Activated T-cell treated with anti-CD3 and anti-CD28 coated beads, Interleukin-2, amount 50 U/mL, for 4 hours (primary cell): ENCODE measurements at regions not wholly inside any gene's neighbourhood (a gene's known extent, or its start where the extent isn't known, plus 50 kb on each side); places are given as distances from the start of the nearest gene placed in this dataset.
A peak's percentile ranks its signal among the peaks of the same experiment; 100 is the strongest.
"Not testable (repeated sequence)": the region's sequence is repeated elsewhere in the genome, so short reads cannot be mapped to it uniquely, and the experiment has no call there.

Experiments
- ATAC-seq, 2 donors: fragments of 200-7000 bp; cut with Tn5 transposase; one replicate each; pipeline ENCODE4 v1.10.0; 2021
- DNase-seq: peaks from one replicate; pipeline ENCODE4 v3.0.0-alpha.2; 2020
- H3K27me3 Mint-ChIP-seq: one replicate; pipeline ENCODE4 v1.8.0; 2021; ENCODE audit warnings: low read depth, mixed read lengths
- H3K36me3 Mint-ChIP-seq: one replicate; pipeline ENCODE4 v1.8.0; 2022; ENCODE audit warnings: mixed read lengths; ENCODE audit not compliant: insufficient read depth
- H3K4me1 Mint-ChIP-seq: one replicate; pipeline ENCODE4 v1.8.0; 2021; ENCODE audit warnings: low read depth, mixed read lengths
- H3K4me3 Mint-ChIP-seq: one replicate; pipeline ENCODE4 v1.8.0; 2021; ENCODE audit warnings: mild to moderate bottlenecking, moderate library complexity, mixed read lengths
- H3K9me3 Mint-ChIP-seq: one replicate; pipeline ENCODE4 v1.8.0; 2021; ENCODE audit warnings: mixed read lengths

GRCh38 chr7:65558584-65558983 lies 184.9 kb downstream of the ZNF92 start:
- not testable (repeated sequence) for H3K27me3 Mint-ChIP-seq, H3K36me3 Mint-ChIP-seq, H3K4me1 Mint-ChIP-seq, H3K4me3 Mint-ChIP-seq, ATAC-seq, H3K9me3 Mint-ChIP-seq
- DNase-seq: peak; percentile 4

GRCh38 chr7:65561786-65562372 lies 188.2 kb downstream of the ZNF92 start:
- not testable (repeated sequence) for H3K27me3 Mint-ChIP-seq, DNase-seq, H3K4me3 Mint-ChIP-seq, H3K4me1 Mint-ChIP-seq, H3K36me3 Mint-ChIP-seq, ATAC-seq, H3K9me3 Mint-ChIP-seq

DNA sequence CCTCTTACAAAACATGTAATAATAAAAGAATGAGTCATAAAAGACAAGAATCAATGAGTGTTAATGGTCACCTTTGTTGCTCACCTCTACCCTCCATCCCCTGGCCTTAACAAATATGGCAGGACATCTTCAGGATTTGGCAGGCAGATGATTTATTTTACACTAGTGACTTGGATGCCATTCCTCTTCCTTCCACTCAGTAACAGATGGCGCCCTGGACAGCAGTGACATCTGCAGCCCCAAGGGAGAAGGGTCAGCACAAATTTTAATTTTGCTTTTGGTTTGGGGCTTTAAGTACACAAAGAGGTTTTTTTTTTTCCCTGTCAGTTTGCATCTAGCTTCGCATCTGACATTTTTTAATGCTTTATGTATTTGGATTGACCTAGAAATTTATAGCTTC lies 188.9 kb downstream of the ZNF92 start:
- H3K4me3 Mint-ChIP-seq, ATAC-seq, H3K36me3 Mint-ChIP-seq, H3K4me1 Mint-ChIP-seq, H3K9me3 Mint-ChIP-seq, DNase-seq, H3K27me3 Mint-ChIP-seq: not testable (repeated sequence)

- not testable (repeated sequence) for DNase-seq, H3K27me3 Mint-ChIP-seq, H3K4me3 Mint-ChIP-seq, ATAC-seq, H3K4me1 Mint-ChIP-seq, H3K36me3 Mint-ChIP-seq, H3K9me3 Mint-ChIP-seq
Observed at GRCh38 chr7:65563333-65563732, 189.7 kb downstream of the ZNF92 start.

- H3K4me3 Mint-ChIP-seq, H3K9me3 Mint-ChIP-seq, H3K27me3 Mint-ChIP-seq, ATAC-seq, H3K36me3 Mint-ChIP-seq, DNase-seq, H3K4me1 Mint-ChIP-seq: not testable (repeated sequence)
Observed at GRCh38 chr7:65568226-65568625, 194.6 kb downstream of the ZNF92 start.

GRCh38 chr7:65570990-65571389 lies 197.3 kb downstream of the ZNF92 start:
- not testable (repeated sequence) for H3K27me3 Mint-ChIP-seq, H3K36me3 Mint-ChIP-seq, H3K4me3 Mint-ChIP-seq, DNase-seq, H3K4me1 Mint-ChIP-seq, ATAC-seq, H3K9me3 Mint-ChIP-seq

DNA sequence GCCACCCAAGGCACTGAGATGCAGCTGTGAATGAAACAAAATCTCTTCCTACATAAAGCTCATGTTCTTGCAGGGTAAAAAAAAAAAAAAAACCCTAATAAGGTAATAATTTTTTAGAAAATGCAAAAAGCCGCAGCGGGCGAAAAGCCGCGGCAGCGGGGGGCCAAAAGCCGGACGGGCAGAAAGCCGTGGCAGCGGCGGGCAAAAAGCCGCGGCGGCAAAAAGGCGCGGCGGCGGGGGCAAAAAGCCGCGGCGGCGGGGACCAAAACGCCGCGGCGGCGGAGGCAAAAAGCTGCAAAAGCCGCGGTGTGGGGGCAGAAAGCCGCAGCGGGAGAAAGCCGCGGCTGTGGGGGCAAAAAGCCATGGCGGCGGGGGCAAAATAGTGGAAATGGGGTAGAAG lies 198.9 kb downstream of the ZNF92 start:
- not testable (repeated sequence) for H3K27me3 Mint-ChIP-seq, H3K36me3 Mint-ChIP-seq, H3K9me3 Mint-ChIP-seq, ATAC-seq, H3K4me1 Mint-ChIP-seq, H3K4me3 Mint-ChIP-seq, DNase-seq

GRCh38 chr7:65576370-65576769 lies 202.7 kb downstream of the ZNF92 start:
- not testable (repeated sequence) for ATAC-seq, H3K4me1 Mint-ChIP-seq, H3K9me3 Mint-ChIP-seq, DNase-seq, H3K27me3 Mint-ChIP-seq, H3K4me3 Mint-ChIP-seq, H3K36me3 Mint-ChIP-seq

DNA sequence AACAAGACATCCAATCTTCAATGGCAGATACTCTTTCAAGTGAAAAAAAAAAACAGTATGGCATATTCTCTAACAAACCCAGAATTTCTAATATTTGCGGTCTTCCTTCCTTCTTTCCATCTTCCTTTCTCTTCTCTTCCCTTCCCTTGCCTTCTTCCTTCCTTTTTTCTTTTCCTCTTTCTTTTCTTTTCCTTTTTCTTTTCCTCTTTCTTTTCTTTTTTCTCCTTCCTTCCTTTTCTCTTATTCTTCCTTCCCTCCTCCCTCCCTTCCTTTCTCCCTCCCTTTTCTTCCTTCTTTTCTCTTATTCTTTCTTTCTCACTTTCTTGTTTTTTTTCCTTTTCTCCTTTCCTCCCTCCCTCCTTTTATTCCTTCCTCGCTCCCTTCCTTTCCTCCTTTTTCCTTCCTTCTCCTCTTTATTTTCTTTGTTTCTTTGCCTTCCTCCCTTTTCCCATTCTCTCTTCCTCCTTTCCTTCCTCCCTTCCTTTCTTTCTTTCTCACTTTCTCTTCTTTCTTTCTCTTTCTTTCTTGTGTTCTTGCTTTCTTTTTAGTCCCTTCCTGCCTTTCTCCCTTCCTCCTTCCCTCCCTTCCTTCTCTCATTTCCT lies 209.0 kb downstream of the ZNF92 start:
- H3K27me3 Mint-ChIP-seq, H3K9me3 Mint-ChIP-seq, H3K4me1 Mint-ChIP-seq, H3K36me3 Mint-ChIP-seq, ATAC-seq, DNase-seq, H3K4me3 Mint-ChIP-seq: not testable (repeated sequence)

GRCh38 chr7:65602495-65602894 lies 228.8 kb downstream of the ZNF92 start:
- H3K27me3 Mint-ChIP-seq: peaks cover 34% of the 10 kb centered on the region
- ATAC-seq: not testable (repeated sequence)

GRCh38 chr7:65609131-65609530 lies 235.5 kb downstream of the ZNF92 start:
- DNase-seq (no peak), ATAC-seq (no peak)
- Mint-ChIP-seq H3K36me3 (no peaks in the 10 kb centered on the region), H3K4me3 (no peak overlapping the region), H3K9me3 (no peaks in the 10 kb centered on the region), H3K27me3 (peaks cover 32% of the 10 kb centered on the region), H3K4me1 (no peaks in the 10 kb centered on the region)

More at GRCh38 chr7:65602495-65602894, 228.8 kb downstream of the ZNF92 start:
- not testable (repeated sequence) for H3K4me1 Mint-ChIP-seq, H3K9me3 Mint-ChIP-seq, H3K36me3 Mint-ChIP-seq, H3K4me3 Mint-ChIP-seq, DNase-seq

- not testable (repeated sequence) for H3K9me3 Mint-ChIP-seq, ATAC-seq, DNase-seq, H3K4me1 Mint-ChIP-seq, H3K4me3 Mint-ChIP-seq, H3K36me3 Mint-ChIP-seq
- H3K27me3 Mint-ChIP-seq: peaks cover 38% of the 10 kb centered on the region
Observed at GRCh38 chr7:65613644-65614289, 240.1 kb downstream of the ZNF92 start.

GRCh38 chr7:65616111-65616510 lies 242.5 kb downstream of the ZNF92 start:
- H3K4me1 Mint-ChIP-seq, ATAC-seq, DNase-seq, H3K9me3 Mint-ChIP-seq, H3K36me3 Mint-ChIP-seq, H3K4me3 Mint-ChIP-seq: not testable (repeated sequence)
- H3K27me3 Mint-ChIP-seq: peaks cover 30% of the 10 kb centered on the region

- peaks cover 20% of the 10 kb centered on the region for H3K27me3 Mint-ChIP-seq
- not testable (repeated sequence) for DNase-seq, H3K36me3 Mint-ChIP-seq, ATAC-seq, H3K9me3 Mint-ChIP-seq, H3K4me3 Mint-ChIP-seq, H3K4me1 Mint-ChIP-seq
Observed at GRCh38 chr7:65620216-65620615, 246.6 kb downstream of the ZNF92 start.

- not testable (repeated sequence) for ATAC-seq, H3K4me1 Mint-ChIP-seq, H3K9me3 Mint-ChIP-seq, H3K36me3 Mint-ChIP-seq, H3K4me3 Mint-ChIP-seq, DNase-seq
- peaks cover 17% of the 10 kb centered on the region for H3K27me3 Mint-ChIP-seq
Observed at GRCh38 chr7:65621580-65622201, 248.0 kb downstream of the ZNF92 start.
